Calu3 (cell line): ENCODE measurements at regions not wholly inside any gene's neighbourhood (a gene's known extent, or its start where the extent isn't known, plus 50 kb on each side); places are given as distances from the start of the nearest gene placed in this dataset.
"Not testable (repeated sequence)": the region's sequence is repeated elsewhere in the genome, so short reads cannot be mapped to it uniquely, and the experiment has no call there.

Experiments used
- BruUV-seq: library from RNA; stranded (reverse); fragments of 400-500 nt; replicated peaks from 2 replicates; lab custom pipeline; 2021; lab: Mats Ljungman, UMichigan
- CTCF ChIA-PET: fragments of 300-600 bp; sonication (Branson Sonifier 250); formaldehyde crosslinking; loops from one replicate; lab custom pipeline; 2022; ENCODE audit warnings: antibody characterized with exemption; lab: Charles Lee
- DNase-seq: peaks from one replicate; pipeline ENCODE4 v3.0.0; 2022
- H3K27ac Mint-ChIP-seq: one replicate; pipeline ENCODE4 v1.8.0; 2022; ENCODE audit warnings: mixed read lengths; ENCODE audit not compliant: unreplicated experiment
- H3K27me3 Mint-ChIP-seq: one replicate; pipeline ENCODE4 v1.8.0; 2022; ENCODE audit warnings: mixed read lengths; ENCODE audit not compliant: unreplicated experiment
- H3K36me3 Mint-ChIP-seq: one replicate; pipeline ENCODE4 v1.8.0; 2022; ENCODE audit warnings: mild to moderate bottlenecking, moderate library complexity, mixed read lengths; ENCODE audit not compliant: insufficient read depth, unreplicated experiment
- H3K4me1 Mint-ChIP-seq: one replicate; pipeline ENCODE4 v1.8.0; 2022; ENCODE audit warnings: mild to moderate bottlenecking, low read depth, mixed read lengths; ENCODE audit not compliant: unreplicated experiment
- H3K4me3 Mint-ChIP-seq: one replicate; pipeline ENCODE4 v1.8.0; 2022; ENCODE audit warnings: mild to moderate bottlenecking, low read depth, moderate library complexity, mixed read lengths; ENCODE audit not compliant: unreplicated experiment
- H3K9me3 Mint-ChIP-seq: one replicate; pipeline ENCODE4 v1.8.0; 2022; ENCODE audit warnings: low read depth, mixed read lengths; ENCODE audit not compliant: unreplicated experiment
- CTCF ChIP-seq: fragments of 200-600 bp; IDR thresholded peaks from one replicate; pipeline ENCODE4 v1.8.0; 2022; ENCODE audit warnings: antibody characterized with exemption; ENCODE audit not compliant: unreplicated experiment
- intact Hi-C: fragments of 100-400 bp; cut with micrococcal nuclease; formaldehyde crosslinking; loops from one replicate; pipeline ENCODE4 v1.10.0; 2022; ENCODE audit not compliant: unreplicated experiment

GRCh38 chrX:130467936-130468335 lies 66.1 kb downstream of the RBMX2 start:
- TF ChIP-seq CTCF: no peak
- Mint-ChIP-seq H3K27me3 (peaks cover 16% of the 10 kb centered on the region), H3K4me3 (no peak overlapping the region), H3K9me3 (no peaks in the 10 kb centered on the region), H3K4me1 (no peaks in the 10 kb centered on the region), H3K36me3 (no peaks in the 10 kb centered on the region), H3K27ac (no peak overlapping the region)
- no TSS peak for BruUV-seq
- CTCF ChIA-PET: no interaction called here
- intact Hi-C loops: no loop called here
- DNase-seq: no peak

- H3K4me1 Mint-ChIP-seq: no peaks in the 10 kb centered on the region
- BruUV-seq: no TSS peak
- intact Hi-C loops: no loop called here
- no peaks in the 10 kb centered on the region for H3K9me3 Mint-ChIP-seq
- CTCF ChIA-PET: no interaction called here
- no peak overlapping the region for H3K27ac Mint-ChIP-seq
- TF ChIP-seq CTCF: no peak
- peaks cover 16% of the 10 kb centered on the region for H3K27me3 Mint-ChIP-seq
- no peaks in the 10 kb centered on the region for H3K36me3 Mint-ChIP-seq
- no peak overlapping the region for H3K4me3 Mint-ChIP-seq
- DNase-seq: no peak
Observed at GRCh38 chrX:130468395-130468923, 66.7 kb downstream of the RBMX2 start.

- no peak overlapping the region for H3K27ac Mint-ChIP-seq
- no peaks in the 10 kb centered on the region for H3K4me1 Mint-ChIP-seq
- intact Hi-C loops: no loop called here
- no peak for DNase-seq
- H3K27me3 Mint-ChIP-seq: peaks cover 11% of the 10 kb centered on the region
- no TSS peak for BruUV-seq
- CTCF ChIA-PET: no interaction called here
- no peaks in the 10 kb centered on the region for H3K9me3 Mint-ChIP-seq
- TF ChIP-seq CTCF: no peak
- H3K36me3 Mint-ChIP-seq: no peaks in the 10 kb centered on the region
- H3K4me3 Mint-ChIP-seq: no peak overlapping the region
Observed at GRCh38 chrX:130482871-130483270, 81.1 kb downstream of the RBMX2 start.

GRCh38 chrX:130485870-130486269 lies 84.1 kb downstream of the RBMX2 start:
- no peaks in the 10 kb centered on the region for H3K9me3 Mint-ChIP-seq
- no TSS peak for BruUV-seq
- no peaks in the 10 kb centered on the region for H3K4me1 Mint-ChIP-seq
- no peak overlapping the region for H3K27ac Mint-ChIP-seq
- DNase-seq: no peak
- intact Hi-C loops: no loop called here
- H3K4me3 Mint-ChIP-seq: no peak overlapping the region
- H3K27me3 Mint-ChIP-seq: peaks cover 10% of the 10 kb centered on the region
- no peaks in the 10 kb centered on the region for H3K36me3 Mint-ChIP-seq
- no peak for TF ChIP-seq CTCF
- CTCF ChIA-PET: no interaction called here

- H3K9me3 Mint-ChIP-seq, CTCF ChIA-PET, H3K27ac Mint-ChIP-seq, H3K36me3 Mint-ChIP-seq, DNase-seq, BruUV-seq, H3K4me1 Mint-ChIP-seq, H3K4me3 Mint-ChIP-seq, intact Hi-C loops: not testable (repeated sequence)
- peaks cover 21% of the 10 kb centered on the region for H3K27me3 Mint-ChIP-seq
Observed at GRCh38 chrX:130495502-130495901, 93.7 kb downstream of the RBMX2 start.
